ENCODE measurements at regions not wholly inside any gene's neighbourhood (a gene's known extent, or its start where the extent isn't known, plus 50 kb on each side); places are given as distances from the start of the nearest gene placed in this dataset.

GRCh38 chr5:23405316-23406068, 101.9 kb upstream of the PRDM9 start:
- TF ChIP-seq CTCF (IDR thresholded peaks at IDR 0.05) (no peak), POLR2A (IDR thresholded peaks at IDR 0.05) (no peak), EP300 (IDR thresholded peaks at IDR 0.05) (no peak)

Data from ovary (tissue), 3 donors.